22Rv1 (cell line): ENCODE measurements at regions not wholly inside any gene's neighbourhood (a gene's known extent, or its start where the extent isn't known, plus 50 kb on each side); places are given as distances from the start of the nearest gene placed in this dataset.
"Not testable (repeated sequence)": the region's sequence is repeated elsewhere in the genome, so short reads cannot be mapped to it uniquely, and the experiment has no call there.

Experiments used
- CTCF ChIP-seq: fragments of 450-650 bp; IDR thresholded peaks from 2 replicates; pipeline ENCODE4 v1.5.1; 2017; ENCODE audit warnings: mild to moderate bottlenecking
- ZFX ChIP-seq: fragments of 450-650 bp; IDR thresholded peaks from 2 replicates; pipeline ENCODE4 v1.6.1; 2017; ENCODE audit warnings: antibody characterized with exemption, borderline replicate concordance

- not testable (repeated sequence) for TF ChIP-seq CTCF, ZFX
Measured at GRCh38 chr1:144533480-144533879, 59.2 kb upstream of the PPIAL4F start.
